NCI-H345 treated with DMSO at 0.1 percent for 48 hours (cell line): ENCODE measurements at regions not wholly inside any gene's neighbourhood (a gene's known extent, or its start where the extent isn't known, plus 50 kb on each side); places are given as distances from the start of the nearest gene placed in this dataset.
"Not testable (repeated sequence)": the region's sequence is repeated elsewhere in the genome, so short reads cannot be mapped to it uniquely, and the experiment has no call there.

ENCODE experiments used
- DNase-seq: peaks from one replicate; lab custom pipeline; 2025; ENCODE audit not compliant: unreplicated experiment; lab: John Stamatoyannopoulos, UW

DNA sequence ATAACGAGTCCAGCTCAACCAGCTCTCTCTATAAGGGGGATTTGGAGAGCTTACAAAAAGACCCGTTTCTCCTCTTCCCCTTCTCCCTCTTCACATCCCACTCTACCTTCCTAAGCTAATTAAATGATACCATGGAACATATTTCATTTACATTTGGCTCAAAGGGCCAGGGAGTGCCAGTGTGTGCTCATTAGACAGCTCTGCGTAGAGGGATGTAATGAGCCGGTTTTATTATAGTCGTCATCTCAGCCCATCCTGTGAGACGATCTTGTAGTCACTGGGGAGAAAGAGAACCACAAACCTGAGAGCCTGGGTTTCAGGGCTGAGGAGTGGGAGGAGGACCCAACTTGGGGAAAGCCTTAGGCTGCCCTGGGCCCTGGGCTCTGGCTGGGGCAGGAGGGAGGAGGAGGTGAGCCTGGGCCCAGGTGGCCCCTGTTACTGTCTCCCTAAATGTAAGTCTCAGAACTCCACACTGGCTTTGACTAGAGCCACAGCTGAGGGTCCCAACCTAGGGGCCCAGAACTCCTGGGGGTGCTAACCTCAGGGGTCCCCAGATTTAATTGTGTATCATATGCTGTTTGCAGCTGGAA is 354.6 kb downstream of the MATN1 start:
- no peak for DNase-seq

DNA sequence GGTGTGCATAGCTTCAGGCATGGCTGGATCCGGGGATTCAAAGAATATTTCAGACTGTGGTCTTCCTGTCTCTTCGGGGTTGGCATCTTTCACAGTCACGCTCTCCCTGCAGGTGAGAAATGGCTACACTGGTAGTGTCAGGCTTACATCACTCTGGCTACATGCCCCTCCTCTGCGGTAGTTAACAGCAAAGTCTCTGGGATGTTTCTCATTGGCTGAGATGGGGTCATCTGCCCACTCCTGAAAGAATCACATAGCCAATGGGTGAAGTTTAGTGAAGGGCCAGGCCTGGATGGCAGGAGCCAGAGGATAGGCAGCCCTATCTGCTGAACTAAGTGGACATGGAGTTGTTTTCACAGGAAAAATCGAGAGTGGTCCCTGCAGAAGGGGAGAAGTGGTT is 356.5 kb downstream of the MATN1 start:
- DNase-seq, result no peak

DNA sequence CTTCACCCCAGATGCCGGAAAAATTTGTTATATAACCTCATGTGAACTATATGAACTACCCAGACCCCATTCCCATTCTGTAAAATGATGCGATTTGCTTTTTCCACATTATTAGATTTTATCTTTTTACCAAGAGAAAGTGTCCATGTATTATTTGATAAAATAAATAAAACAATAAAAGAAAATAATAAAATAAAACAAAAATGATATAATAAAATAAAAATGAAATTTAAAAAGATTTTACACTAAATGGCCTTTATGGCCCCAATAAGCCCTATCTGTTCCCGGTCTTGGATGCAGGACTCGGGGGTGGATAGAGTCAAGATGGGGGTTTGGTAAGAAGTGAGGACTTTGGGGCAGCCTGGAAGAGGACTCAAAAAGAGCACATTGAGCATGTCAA is 357.2 kb downstream of the MATN1 start:
- DNase-seq, result no peak

DNA sequence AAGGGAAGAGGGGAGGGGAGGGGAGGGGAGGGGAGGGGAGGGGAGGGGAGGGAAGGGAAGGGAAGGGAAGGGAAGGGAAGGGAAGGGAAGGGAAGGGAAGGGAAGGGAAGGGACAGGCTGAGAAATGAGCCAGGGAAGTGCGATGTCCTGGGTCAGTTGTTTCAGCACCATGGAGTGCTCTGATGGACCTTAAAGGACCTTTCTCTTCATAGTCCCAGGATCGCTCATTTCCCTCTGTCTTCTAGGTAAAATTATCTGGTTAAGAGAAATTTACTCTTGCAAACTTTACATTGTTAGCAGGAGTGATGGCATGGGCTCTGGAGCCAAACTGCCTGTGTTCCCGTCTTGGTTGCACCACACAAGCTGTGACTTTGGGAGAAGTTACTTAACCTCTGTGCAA is 357.8 kb downstream of the MATN1 start:
- DNase-seq, result no peak

DNA sequence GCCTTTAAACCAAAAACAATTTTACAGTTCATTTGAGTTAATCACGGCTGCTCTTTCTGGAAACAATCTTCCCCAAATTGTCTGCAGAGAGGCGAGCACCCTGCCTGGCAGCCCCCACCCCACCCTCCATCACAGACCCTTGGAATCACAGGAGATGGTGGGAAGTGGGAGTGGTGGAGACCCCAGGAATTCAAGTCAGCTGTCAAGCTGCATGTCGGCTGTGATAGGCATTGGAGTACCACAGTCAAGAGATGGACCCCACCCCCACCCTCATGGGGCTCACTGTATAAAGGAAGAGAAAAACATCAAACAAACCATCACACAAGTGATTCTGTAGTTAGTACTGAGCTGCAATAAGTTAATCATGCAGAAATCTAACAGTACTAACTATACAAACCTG is 360.4 kb downstream of the MATN1 start:
- DNase-seq, result no peak

DNA sequence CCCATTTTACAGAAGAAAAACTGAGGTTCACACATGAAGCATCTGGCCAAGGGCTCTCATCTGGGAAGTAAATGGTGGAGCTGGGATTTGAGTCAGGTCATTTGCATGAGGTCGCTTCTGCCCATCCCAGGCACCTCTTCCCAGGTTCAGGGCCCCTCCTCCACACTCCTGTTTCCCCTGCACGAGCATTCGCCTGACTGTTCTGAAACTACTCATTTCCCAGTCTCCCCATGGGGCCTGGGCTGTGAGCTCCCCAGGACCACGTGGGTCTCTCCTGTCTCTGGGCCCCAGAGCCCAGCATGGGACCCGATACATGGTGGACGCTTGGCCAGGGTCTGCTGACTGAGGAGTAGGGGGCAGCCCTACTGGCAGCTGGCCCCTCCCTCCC is 360.8 kb downstream of the MATN1 start:
- DNase-seq, result no peak

DNA sequence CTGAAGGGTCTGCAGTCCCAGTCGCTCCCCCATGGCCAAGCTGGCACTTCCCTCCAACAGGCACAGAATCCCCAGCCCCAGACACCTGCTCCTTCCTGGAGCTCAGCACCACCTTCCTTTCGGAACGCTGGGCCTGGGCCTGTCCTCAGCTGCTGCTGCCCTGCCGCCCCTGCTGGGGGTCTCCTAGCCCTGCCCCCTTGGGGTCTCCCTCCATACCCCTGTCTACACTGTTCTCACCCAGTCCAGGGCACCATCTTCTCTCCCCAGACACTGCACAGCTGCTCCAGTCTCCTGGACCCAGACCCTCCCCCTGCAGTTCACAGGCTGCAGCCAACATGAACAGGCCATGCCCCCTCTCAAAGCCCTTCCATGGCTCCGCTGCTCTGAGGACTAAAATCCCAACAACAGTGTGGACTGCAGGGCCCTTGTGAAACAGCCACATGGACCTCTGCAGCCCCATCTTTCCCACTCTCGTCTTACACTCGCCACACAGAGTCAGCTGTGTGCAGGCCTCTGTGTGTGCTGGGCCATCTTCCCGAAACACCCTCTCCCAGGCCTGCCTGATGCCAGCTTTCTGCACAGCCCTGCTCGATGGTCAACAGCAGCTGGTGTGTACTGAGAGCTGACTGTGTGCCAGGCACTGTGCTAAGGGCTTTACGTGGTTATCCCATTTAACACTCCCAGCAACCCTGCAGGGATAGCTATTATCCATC is 361.3 kb downstream of the MATN1 start:
- DNase-seq, result not testable (repeated sequence)

DNA sequence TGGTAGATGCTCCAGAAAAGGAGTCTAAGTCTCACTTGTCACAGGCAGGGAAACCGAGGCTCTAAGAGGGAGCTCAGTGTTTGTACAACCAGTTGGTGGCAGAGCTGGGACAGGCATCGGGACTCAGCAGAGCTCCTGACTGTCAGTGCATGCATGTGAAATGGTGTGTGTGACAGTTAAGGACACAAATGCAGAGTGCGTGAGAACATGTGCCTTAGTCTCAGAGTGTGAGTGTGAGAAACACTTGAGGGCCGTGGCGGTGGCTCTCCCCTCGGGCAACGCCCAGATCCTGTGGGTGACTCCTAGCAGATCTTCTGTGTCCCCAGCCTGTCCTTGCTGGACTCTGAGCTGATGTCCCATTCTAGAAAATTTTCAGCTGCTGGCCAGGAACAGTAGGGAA is 362.6 kb downstream of the MATN1 start:
- no peak for DNase-seq

DNA sequence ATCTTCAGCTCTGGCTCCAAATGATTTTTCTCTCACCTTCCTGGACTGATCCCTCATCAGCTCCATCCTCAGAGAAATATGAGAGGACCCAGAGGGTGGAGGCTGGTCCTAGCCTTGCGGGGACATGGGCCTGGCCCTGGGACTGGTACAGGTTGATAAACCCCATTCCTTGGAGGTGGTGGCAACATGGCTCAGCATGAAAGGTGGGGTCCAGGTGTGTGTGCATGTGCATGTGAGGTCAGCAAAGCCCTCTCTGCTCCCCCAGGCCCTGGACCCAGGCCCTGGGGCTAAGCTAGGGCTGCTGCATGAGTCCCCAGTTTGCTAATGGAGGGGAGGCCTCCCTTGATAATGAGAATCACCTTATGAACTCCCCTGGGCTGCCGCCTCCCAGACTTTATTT is 363.1 kb downstream of the MATN1 start:
- DNase-seq, result no peak

DNA sequence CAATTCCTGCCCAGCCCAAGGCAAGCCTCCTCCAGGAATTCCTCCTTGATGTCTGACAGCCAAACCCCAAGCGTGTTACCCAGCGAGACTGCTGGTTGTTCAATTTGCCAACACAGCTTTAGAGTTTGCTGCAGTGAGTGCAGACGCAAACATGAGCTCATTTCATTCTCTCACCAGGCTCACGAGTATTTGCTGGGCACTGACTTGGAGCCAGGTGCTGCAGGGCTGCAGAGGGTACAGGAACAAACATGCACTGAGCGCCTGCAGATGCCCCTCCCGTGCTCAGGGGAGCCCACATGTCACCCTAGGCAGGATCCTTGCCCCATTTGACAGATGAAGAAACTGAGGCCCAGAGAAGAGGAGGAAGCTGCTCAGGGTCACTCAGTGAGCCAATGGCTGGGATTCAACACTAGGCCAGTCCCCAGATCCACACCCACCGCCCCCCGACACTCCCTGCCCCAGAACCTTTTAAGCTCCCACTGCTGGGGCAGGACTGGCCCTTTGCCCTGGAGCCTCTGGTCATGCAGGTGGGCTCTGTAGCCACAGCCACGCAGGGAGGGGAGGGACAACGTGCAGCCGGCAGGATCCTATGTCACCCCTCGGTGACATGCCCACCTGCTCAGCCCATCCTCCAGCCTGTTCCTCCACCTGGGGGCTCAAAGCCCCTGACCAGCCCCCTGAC is 363.7 kb downstream of the MATN1 start:
- DNase-seq, result no peak

DNA sequence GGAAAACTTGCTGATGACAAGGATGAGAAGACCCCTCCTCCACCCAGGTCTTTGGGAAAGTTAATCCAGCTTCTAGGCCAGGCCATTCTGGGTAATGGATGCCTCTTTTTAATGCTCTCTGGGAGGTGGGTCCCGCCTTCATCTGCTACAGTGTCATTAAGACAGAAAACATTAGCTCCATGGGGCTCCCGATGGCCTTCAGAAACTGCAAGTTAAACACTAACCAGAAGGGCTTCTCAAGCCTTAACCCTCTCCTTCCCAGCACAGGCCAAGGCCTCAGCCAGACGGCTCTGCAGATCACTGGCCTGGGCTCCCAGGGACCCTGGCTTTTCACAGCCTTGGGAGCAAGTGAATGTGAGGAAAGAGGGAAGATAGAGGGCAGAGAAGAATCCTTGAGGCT is 364.9 kb downstream of the MATN1 start:
- DNase-seq, result no peak

DNA sequence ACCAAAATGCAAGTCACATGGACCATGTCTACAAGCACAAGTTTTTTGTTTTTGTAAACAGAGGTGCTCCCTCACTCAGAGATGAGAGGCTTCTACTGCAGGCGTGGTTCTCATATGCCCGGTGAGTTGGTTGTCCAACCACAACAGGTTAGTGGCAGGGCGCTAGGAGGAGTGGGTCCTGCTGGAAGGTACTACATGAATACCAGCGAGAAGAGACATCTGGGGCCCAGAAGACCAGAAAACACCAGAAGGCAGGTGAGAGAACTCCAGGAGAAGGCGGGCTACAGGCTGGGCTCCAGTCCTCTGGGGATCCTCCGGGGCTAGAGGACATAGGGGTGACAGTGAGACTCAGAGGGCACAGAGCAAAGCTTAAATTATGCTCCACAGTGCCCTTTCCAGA is 366.5 kb downstream of the MATN1 start:
- DNase-seq, result no peak

DNA sequence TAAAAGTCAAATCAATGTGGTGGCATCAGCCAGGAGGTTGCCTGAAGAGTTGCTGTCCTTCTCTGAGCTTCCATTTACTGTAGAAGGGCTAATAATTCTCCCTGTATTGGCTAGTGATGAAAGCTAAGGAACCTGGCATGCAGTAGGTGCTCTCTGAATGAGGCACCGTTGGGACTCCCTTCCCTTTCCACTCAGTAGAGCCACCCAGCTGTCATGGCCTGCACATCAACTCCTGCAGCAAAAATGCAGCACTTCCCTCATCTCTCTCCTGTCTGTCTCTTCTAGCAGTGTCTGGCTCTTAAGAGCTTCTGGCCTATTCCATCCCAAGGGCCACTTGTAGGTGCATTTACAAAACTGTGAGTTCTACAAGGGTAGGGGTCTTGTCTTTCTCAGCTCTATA is 369.0 kb downstream of the MATN1 start:
- DNase-seq, result no peak

DNA sequence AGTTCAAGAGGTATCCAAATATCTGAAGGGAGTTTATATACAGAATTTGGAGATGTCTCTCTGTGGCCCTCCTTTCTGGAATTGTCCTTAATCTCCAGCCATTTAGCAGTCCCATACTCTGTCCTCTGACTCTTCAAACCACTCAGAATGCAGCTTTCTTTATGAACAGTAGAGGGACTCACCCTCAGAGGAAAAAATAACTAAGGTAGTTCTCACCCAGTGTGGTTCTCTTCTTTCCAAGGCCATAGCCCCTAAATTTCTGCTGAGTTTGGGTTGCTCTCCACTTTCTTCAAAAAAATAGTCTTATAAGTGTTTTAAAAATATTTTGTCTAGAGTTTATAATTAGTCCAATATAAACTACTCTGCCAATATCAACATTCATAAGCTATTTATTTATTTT is 369.7 kb downstream of the MATN1 start:
- DNase-seq, result no peak

DNA sequence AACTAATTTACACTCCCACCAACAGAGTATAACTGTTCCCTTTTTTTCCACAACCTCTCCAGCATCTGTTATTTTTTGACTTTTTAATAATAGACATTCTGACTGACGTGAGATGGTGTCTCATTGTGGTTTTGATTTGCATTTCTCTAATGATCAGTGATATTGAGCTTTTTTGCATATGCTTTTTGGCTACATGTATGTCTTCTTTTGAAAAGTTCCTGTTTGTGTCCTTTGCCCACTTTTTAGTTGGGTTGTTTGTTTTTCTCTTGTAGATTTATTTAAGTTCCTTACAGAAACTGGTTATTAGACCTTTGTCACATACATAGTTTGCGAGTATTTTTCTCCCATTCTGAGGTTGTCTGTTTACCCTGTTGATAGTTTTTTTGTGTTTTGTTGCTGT is 375.2 kb downstream of the MATN1 start:
- no peak for DNase-seq

DNA sequence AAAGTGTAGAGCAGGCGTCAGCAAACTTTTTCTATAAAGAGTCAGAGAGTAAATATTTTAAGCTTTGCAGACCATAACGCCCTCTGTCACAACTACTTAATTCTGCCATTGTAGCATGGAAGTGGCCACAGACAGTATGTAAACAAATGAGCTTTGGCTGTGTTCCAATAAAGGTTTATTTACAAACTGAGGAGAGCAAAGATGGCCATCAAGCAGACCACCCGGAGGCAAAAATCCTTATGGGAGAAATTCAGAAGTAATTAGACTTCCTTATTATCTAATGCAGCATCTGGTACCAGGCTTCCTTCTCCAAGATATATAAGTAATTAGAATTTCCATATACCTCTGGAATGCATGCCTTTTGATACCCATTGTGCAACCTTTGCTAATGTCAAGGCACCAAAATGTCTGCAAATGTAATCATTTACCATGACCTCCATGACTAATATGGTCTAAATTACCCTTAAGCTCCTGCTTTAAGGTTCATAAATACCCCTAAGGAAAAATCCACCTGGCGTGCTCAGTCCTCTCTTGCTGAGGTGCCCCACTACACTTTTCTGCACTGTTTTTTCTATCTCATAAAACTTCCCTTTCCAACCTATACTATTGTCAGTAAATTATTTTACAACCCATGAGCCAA is 377.8 kb downstream of the MATN1 start:
- peak; percentile 71 for DNase-seq

DNA sequence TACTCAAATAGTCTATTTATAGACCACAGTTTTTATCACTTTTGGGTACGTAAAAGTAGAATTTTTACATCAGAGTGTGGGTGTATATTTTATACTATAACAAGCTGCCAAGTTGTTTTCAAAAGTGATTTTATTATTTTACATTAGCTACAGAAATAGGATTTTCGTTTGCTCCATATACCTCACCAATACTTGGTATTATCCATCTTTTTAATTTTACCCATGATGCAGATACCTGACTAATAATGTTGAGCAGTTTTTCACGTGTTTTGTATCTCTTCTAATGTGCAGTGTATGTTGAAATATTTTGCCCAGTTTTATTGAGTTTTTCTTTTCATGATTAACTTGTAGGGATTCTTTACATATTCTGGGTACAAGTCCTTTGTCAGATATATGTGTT is 379.8 kb downstream of the MATN1 start:
- DNase-seq, result no peak

DNA sequence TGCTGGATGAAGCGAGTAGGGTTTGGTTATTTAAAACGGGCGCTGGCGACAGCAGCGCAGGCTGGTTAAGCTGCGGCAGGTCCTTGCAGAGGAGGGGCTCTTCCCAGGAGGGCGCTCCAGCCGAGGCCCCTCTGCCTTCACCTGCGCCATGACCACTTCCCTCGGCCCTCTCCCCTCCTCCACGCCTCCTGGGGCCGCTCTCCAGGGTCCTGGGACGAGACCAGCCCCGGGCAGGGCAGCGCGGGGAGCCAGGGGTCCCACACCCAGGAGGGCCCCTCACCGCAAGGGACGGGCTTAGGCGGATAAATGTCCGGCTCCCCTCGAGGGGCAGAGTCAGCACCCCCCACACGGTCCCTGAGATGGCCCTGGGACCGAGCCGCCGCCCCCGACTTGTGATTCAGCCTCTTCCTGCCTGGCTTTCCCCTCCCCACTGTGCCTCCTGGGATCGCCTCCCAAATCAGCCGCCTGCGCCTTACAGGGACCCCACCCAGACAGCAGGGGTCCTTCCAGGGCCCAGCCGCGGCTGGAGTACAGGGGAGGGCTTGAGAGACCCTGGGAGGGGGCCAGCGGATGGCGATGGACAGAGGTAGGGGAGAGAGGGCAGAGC is 380.7 kb downstream of the MATN1 start:
- DNase-seq, result no peak

DNA sequence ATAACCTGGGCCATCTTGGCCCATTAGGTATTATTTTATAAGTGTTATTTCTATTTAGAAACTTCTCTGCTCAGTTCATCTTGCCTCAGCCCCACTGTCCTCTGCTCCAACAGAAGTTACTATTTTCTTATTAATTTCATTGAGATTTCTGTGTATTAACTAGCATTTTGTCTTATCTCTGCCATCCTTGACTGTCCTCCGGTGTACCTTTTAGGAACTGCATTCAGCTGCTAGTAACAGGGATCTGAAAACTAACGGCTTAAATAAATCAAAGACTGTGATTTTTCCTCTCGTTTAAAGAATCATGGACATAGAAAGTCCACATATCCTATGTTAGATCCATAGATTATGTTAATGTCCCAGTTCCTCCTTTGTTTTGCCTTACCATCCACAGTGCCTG is 382.5 kb downstream of the MATN1 start:
- no peak for DNase-seq

DNA sequence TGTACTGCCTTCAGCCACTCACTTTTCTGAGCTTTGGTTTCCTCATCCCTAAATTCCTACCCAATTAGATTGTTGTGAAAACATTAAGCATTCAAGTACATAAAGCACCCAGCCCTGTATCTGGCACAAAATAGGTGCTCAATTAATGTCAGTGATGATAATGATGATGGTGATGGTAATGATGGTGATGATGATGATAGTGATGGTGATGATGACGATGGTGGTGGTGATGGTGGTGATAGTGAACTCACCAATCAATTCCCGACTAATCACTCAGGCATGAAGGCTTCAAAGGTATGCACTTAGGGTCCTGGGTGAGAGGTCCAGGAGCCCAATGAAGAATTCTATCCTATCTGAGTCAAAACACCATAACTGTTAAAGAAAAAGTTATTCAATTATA is 383.5 kb downstream of the MATN1 start:
- DNase-seq, result no peak

DNA sequence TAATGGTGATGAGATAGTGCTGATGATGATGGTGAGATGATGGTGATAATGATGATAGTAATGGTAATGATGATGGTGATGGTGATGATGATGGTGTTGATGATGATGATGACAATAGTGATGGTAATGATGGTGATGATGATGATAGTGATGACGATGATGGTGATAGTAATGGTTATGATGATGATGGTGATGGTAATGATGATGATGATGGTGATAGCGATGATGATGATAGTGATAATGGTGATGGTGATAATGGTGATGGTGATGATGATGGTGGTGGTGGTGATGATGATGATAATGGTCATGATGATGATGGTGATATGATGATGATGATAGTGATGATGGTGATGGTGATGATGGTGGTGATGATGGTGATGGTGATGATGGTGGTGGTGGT is 384.6 kb downstream of the MATN1 start:
- no peak for DNase-seq

DNA sequence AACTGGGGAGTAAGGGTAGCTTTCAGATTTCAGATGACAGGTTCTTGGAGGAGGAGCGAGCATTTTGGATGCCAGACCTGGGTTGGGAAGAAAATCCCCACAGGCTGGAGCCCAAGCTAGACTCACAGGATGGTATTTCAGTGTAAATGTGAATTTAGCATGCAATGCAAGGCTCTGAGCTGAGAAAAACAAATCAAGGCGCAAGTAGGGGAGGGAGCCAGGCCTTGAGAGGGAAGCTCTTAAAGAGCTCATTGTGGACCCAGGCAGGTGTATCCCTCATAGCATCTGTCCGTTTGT is 386.1 kb downstream of the MATN1 start:
- DNase-seq, result no peak
